Mesenteric fat pad (tissue), 1 donor: ENCODE measurements at regions not wholly inside any gene's neighbourhood (a gene's known extent, or its start where the extent isn't known, plus 50 kb on each side); places are given as distances from the start of the nearest gene placed in this dataset.
A peak's percentile ranks its signal among the peaks of the same experiment; 100 is the strongest.

Experiments used
- DNase-seq: peaks from one replicate; pipeline ENCODE4 v3.0.0-alpha.2; 2020; ENCODE audit warnings: low spot score
- donor health status: DM: yes; HTN: yes; CAD: no.

DNA sequence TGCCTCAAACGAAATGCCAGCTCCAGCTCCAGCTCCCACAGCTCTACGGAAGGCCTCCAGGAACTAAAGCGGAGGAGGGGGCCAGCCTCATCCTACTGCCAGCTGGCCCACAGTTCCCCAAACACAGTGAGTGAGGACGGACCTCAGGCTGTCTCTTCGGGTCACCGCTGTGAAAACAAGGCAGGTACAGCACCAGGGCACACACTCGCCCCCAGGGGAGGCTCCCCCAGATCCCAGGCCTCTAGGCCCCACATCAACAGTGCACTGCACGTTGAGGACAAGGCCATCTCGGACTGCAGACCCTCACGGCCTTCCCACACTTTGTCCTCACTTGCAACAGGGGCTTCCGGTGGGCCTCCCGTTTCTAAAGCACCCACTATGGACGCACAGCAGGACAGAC lies 95.0 kb downstream of the GTF2H2C_2 start:
- DNase-seq = peak; percentile 62

GRCh38 chr5:70510811-70511210 lies 95.6 kb downstream of the GTF2H2C_2 start:
- peak; percentile 76 for DNase-seq
